Fibroblast of the aortic adventitia (primary cell): ENCODE measurements at regions not wholly inside any gene's neighbourhood (a gene's known extent, or its start where the extent isn't known, plus 50 kb on each side); places are given as distances from the start of the nearest gene placed in this dataset.
A peak's percentile ranks its signal among the peaks of the same experiment; 100 is the strongest.

Experiments
- DNase-seq: peaks from one replicate; pipeline ENCODE4 v3.0.0-alpha.2; 2010; ENCODE audit warnings: low read depth
- H3K4me3 ChIP-seq: 2 replicates; pipeline ENCODE4 v1.5.1; 2011; ENCODE audit warnings: low read depth, mild to moderate bottlenecking, control low read depth, low read length, moderate library complexity
- CTCF ChIP-seq: IDR thresholded peaks from 2 replicates; pipeline ENCODE4 v1.5.1; 2011; ENCODE audit warnings: mild to moderate bottlenecking, low read length, control low read depth, inconsistent platforms; ENCODE audit not compliant: insufficient read depth

DNA sequence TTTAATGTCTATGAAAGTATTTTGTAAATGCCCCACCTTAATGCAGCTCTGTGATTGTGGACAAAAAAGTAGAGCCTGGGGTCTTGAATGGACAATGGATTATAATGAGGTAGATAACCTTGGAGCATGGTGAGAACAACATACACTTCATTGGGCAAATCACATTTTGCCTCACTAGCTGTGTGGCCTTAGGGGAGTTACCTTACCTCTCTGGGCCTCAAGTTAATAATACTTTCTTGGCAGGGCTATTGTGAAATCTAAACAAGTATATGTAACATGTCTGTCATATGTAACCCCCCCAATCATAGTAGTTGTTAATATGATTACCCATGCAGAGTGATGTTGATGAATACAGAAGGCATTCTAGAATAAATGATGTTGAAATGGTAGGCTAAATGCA, 213.6 kb upstream of the ANKRD55 start:
- no peak for TF ChIP-seq CTCF
- H3K4me3 ChIP-seq, result no peak overlapping the region
- no peak for DNase-seq

DNA sequence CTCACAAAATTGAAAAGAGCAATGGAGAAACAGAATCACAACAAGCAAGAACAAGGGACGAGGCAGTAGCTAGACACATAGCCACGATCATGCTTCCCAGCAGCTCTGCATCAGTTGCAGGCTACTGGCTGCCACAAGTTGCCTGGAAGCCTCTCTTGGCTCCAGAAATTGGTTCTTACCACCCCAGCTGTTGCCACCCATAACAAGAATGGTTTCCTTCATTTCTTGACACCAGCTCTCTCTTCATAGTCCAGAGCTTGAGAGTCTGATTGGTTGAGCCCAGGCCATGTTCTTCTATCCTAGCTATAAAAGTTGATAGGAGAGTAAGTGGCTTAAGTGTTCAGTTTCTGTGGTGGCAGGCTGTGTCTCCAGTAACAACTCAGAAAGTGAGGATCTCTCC, 210.7 kb upstream of the ANKRD55 start:
- no peak overlapping the region for H3K4me3 ChIP-seq
- no peak for TF ChIP-seq CTCF
- no peak for DNase-seq

DNA sequence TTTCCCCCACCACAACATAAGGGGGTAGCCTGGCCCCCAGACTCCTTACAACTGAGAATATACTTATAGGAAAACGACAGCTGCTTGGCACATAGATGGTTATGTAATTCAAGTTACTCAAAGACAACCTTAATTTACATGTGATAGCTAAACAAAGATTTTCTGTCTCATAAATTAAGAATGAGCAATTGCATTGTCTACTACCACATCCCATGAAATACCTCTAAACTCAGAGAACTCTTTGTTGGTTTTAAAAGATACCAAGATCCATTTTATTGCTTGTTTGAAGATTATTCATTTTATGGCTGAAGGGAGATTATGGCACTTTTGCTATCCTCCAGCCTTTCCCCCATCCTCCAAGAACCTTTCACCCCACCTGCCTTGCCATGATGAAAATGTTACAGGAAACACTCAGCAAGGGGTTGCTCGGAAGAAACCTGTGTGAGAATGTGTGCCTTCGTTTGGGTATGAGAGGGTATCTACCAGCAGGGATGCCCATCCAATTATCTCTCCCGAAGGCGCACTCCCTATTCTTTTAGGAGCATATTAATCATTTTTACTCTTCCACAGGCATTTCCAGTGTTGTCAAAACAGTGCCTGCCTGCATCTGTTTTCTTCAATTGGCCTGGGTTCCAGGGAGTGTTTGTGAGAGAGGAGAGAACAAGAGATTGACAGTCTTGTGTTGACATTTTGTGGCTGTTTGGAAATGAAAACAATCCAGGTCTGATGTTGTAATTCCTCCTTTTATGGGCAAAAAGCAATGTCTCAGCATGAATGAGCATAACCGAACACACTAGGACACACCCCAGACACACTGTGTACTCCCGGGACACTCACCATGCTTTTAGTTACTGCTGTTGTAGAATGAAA, 208.0 kb upstream of the ANKRD55 start:
- peak; percentile 4 for DNase-seq
- TF ChIP-seq CTCF, result no peak
- H3K4me3 ChIP-seq, result no peak overlapping the region

GRCh38 chr5:56434986-56435385, 201.9 kb upstream of the ANKRD55 start:
- no peak for DNase-seq
- no peak overlapping the region for H3K4me3 ChIP-seq
- TF ChIP-seq CTCF, result no peak

DNA sequence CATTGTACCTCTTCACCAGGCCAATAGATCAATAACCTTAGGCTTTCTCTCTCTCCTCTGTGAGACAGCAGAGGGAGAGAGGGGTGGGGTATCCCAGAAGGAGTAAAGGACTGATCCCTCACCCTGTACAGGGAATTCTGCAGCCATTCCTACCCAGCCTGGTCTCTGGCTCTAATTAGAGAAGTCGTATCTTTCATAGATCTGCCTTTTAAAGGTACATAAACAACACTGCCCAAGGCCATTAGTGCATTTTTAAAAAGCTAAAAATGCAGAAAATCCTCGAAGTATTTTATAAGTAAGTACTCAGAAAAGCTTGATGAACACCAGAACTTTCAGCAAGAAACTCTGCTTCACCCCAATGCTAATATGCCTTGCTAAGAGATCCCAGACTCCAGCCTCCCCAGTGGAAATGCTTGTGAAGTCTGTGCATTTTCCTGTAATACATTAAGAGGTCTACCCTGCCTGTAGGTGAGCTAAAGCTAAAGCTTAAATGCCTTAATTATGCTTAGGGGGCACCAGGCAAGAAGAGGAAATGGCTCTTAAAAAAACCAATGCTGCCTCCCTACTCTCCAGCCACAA, 200.0 kb upstream of the ANKRD55 start:
- DNase-seq, result no peak
- no peak overlapping the region for H3K4me3 ChIP-seq
- TF ChIP-seq CTCF, result no peak

DNA sequence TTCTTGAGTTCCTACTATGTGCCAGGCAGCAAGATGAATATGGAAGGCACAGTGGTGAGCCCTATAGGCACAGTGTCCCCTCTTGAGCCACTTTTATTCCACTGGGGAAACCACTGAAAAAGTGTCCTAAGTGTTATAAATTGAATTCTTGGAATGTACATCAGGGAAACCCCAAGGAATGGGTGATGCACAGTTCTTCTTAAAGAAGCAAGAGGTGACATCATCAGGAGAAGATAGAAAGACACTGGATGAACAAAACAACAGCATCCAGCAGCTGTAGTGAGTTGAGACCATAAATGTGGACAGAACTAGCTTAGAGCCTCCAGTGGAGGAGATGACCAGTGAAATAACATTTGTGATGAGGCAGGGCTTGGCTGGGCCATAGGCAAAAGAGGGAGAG, 199.2 kb upstream of the ANKRD55 start:
- no peak for TF ChIP-seq CTCF
- no peak for DNase-seq
- no peak overlapping the region for H3K4me3 ChIP-seq
